GM10266 (cell line): ENCODE measurements at regions not wholly inside any gene's neighbourhood (a gene's known extent, or its start where the extent isn't known, plus 50 kb on each side); places are given as distances from the start of the nearest gene placed in this dataset.

ENCODE experiments used
- DNase-seq: peaks from one replicate; pipeline ENCODE4 v3.0.0; 2012; ENCODE audit errors: extremely low spot score
- TF ChIP-seq, protein P1 (sequence below): IDR thresholded peaks from 2 replicates; pipeline ENCODE4 v1.5.1; 2012; ENCODE audit warnings: mild to moderate bottlenecking, low read depth; ENCODE audit not compliant: control insufficient read depth, insufficient read depth; ENCODE audit errors: missing control alignments

DNA sequence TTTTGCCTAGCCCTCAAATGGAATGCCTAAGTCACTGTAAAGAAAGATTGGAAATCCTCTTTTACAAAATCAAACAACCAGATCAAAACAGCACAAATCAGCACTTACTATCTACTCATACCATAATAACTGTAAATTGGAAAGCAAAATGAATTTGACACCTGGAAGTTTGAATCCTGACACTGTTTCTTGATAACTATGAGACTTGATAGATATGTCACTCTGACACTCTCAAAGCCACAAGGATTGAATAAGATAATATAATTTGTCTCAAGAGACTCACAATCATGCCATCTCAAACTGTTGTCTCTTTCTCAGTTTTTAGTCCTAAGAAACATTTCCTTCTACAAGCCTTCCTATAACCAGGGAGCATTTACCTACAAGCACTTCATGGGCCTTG, 302.6 kb upstream of the DIAPH2 start:
- no peak for DNase-seq
- TF ChIP-seq, protein P1, sequence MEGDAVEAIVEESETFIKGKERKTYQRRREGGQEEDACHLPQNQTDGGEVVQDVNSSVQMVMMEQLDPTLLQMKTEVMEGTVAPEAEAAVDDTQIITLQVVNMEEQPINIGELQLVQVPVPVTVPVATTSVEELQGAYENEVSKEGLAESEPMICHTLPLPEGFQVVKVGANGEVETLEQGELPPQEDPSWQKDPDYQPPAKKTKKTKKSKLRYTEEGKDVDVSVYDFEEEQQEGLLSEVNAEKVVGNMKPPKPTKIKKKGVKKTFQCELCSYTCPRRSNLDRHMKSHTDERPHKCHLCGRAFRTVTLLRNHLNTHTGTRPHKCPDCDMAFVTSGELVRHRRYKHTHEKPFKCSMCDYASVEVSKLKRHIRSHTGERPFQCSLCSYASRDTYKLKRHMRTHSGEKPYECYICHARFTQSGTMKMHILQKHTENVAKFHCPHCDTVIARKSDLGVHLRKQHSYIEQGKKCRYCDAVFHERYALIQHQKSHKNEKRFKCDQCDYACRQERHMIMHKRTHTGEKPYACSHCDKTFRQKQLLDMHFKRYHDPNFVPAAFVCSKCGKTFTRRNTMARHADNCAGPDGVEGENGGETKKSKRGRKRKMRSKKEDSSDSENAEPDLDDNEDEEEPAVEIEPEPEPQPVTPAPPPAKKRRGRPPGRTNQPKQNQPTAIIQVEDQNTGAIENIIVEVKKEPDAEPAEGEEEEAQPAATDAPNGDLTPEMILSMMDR, result no peak

DNA sequence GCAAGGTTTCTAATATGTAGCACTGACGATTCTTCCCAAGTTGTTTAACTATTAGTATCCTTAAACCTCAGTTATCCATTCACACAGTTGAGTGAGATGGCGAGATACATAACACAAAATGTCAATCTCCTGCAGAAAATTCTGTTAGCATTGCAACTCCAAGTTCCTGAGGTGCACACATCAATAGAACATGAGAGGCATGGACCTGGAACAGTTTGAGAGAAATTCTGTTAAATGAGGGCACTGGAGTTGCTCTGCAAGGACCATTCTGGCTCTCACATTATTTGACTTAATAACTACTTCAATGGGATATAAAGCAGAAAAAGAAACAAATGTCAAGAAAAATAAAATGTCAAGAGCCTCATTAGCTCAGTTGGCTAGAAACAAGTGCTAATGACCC, 301.2 kb upstream of the DIAPH2 start:
- TF ChIP-seq, protein P1, result no peak
- no peak for DNase-seq

DNA sequence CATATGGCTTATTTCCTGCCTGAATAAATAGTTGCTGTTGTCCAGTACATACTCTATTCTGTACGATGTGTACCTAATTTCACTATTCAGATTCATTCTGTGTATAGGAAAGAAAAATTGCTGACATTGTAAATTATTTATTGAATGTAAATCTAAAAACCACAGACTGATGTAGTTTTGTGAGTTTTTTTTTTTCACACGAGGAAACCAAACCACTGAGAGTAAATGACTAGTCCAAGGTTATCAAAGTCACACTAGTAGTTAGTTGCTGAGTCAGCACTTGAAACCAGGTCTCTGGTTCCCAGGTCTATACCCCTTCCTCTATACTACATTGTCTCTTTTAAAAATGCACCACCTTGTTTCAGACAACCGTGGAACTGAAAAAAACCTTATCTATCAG, 298.3 kb upstream of the DIAPH2 start:
- TF ChIP-seq, protein P1, result no peak
- no peak for DNase-seq

DNA sequence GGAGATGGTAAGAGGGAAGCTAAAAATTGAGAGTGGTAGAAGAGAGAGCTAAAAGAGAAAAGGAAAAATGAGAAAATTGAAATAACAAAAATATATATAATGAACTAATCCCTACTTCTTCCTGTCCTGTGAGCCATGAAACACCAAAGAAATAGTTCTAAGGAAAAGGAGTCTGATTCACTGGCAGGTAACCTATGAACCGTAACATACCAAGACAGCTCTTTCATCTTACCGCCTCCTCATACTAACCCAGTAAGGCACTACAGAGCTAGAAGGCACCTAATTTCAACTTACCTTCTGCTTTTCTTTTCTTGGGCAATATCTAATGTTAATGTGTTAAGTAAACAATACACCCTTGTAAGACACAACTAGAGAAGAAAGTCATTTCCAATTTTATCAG, 297.7 kb upstream of the DIAPH2 start:
- no peak for DNase-seq
- TF ChIP-seq, protein P1, result no peak

DNA sequence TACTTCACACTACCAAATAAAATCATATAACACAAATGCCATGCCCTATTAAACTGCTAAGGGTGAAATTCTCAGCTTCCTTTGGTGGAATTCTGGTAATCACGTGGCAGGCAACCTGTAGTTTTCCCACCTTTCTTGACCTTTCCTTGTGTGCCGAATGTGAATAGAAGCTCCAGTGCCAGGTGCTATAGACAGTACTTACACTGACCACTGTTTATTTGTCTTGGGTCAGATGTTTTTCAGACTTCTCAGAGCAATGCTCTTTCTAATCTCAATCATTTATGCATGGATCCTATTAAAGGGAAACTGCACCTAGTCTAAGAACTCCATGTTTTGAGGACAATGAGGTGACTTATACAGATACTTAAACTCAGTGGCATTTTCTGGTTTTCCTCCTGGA, 296.8 kb upstream of the DIAPH2 start:
- TF ChIP-seq, protein P1, result no peak
- no peak for DNase-seq

DNA sequence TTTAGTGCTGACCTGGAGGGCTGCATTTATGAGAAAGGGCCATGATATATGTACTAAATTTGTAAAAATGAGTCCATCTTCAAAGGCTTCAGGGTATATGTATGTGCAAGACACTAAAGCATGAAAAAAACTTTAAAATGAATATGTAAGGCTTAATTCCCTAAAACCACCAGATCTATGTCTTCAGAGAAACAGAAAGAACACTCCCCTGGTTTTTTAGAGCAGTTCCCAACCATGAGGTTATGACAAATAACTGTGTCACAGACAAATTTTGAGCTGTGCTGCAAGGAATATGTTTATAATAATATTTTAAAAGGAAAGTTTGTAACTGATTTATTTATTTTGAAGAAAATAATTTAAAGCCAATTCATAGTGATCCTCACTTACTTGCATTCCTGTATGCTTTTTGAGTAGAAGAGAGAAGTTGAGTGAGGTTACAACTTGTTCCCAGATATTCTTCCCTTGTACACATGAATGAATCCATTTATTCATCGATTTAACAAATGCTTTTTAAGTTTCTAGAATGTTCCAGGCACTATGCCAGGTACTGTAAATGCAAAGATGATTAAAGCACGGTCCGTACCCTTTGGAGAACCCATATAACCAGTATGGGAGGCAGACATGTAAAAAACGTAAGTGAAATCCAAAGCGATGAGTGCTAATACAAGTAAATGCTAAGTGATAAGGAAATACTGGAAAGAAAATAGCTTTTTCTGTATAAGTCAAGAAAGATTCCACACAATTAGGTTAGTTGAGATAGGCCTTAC, 295.2 kb upstream of the DIAPH2 start:
- TF ChIP-seq, protein P1, result no peak
- DNase-seq, result no peak

DNA sequence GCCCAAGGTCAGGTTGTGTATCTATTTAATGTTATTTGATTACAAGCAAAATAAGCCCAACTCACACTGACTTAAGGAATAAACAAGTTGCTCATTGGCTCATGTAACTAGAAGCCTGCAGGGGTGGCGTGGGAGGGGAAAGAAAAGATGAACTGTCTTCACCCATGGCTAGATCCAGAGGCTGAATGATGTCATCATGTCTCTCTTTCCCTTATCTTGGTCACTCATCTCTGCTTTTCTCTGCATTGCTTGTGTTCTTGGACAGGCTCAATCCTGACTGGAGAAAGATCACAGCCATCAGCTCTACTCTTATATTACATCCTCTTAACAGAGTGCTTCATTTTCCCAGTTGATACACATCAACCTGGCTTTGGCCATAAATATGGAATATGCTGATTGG, 290.0 kb upstream of the DIAPH2 start:
- TF ChIP-seq, protein P1, result no peak
- DNase-seq, result no peak
